Stimulated activated CD8-positive, alpha-beta memory T cell treated with anti-CD3 and anti-CD28 coated beads, Interleukin-15, amount 100 ng/mL, for 48 hours (primary cell): ENCODE measurements at regions not wholly inside any gene's neighbourhood (a gene's known extent, or its start where the extent isn't known, plus 50 kb on each side); places are given as distances from the start of the nearest gene placed in this dataset.
"Not testable (repeated sequence)": the region's sequence is repeated elsewhere in the genome, so short reads cannot be mapped to it uniquely, and the experiment has no call there.

ENCODE experiments used
- DNase-seq, 2 donors: peaks; one replicate each; pipeline ENCODE4 v3.0.0-alpha.2; 2020; ENCODE audit warnings: low read depth in 2 of 2

GRCh38 chr11:112617098-112617425, 344.2 kb upstream of the NCAM1 start:
- DNase-seq = no peak

- no peak for DNase-seq
Observed at GRCh38 chr11:112617977-112618826, 343.0 kb upstream of the NCAM1 start.

- no peak for DNase-seq
Observed at GRCh38 chr11:112619106-112619505, 342.1 kb upstream of the NCAM1 start.

DNA sequence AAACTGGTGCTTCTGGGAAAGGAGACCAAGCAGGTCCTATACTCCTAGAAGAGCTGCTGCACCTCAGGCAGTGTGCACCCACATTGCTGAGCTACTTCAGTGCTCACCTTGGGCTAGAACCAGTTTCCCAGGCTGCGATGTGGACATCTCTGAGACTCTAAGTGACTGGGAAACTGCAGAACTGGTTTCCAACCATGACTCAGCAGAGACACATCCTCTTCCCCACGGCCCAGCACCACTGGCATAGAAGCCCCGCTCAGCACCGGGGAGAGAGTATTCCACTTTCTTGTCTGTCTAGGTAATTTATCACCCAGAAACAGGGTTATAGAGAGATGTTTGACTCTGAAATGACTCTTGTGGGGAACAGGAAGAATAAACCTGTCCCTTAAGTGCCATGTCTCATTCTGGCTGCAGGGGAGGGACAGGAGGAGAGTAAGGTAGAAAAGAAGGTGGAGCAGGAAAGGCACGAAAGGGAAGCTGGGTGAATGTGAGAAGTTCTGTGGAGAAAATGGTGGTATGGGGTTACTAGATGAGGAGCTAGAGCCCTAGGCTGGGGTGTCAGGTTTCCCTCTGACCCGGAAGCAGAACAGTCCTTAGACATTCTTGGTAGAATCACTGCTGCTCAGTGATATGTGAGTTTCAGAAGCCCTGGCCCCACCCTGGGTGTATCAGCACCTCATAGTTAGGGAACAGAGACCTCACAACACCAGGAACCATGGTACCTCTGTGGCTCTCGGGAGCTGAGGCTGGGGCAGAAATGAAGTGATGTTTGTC, 340.4 kb upstream of the NCAM1 start:
- no peak for DNase-seq

DNA sequence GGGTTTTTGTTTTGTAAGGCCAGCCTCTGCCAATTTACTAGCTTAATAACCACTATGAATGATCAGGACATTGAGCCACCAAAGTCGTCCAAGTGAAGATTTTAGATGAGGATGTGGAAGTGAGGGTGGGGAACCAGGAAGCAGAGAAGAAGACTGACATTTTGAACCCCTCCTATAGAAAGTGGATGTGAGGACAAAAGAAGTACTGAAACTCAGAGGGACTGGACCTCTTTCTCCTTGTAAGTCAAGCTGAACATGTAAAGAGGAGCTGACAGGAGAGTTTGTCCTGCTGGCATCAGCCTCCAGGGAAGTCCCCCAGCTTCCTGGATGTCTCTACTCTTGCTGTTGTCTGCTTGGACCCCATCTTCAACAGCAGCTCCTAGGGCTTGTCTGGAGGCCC, 338.2 kb upstream of the NCAM1 start:
- DNase-seq = no peak

DNA sequence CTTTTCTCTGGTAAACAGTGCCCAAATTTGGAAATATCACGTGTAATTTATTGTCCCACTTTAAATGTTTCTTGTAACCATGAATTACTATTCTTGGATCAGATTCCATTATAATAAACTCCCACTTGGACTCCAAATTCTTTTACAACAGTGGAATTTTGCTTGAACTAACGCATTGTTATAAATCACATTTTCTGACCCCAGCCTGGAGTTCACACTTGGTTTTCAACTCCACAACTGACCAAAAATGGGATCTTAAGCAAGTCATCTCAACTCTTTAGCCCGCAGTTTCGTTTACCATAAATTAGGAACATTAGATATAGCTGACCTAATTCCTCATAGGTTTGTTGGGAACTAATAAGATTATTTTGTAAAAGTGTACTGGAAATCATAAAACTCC, 336.8 kb upstream of the NCAM1 start:
- no peak for DNase-seq

GRCh38 chr11:112624971-112625370, 336.2 kb upstream of the NCAM1 start:
- not testable (repeated sequence) for DNase-seq

- DNase-seq = no peak
Observed at GRCh38 chr11:112625814-112626213, 335.4 kb upstream of the NCAM1 start.

- no peak for DNase-seq
Observed at GRCh38 chr11:112626731-112627130, 334.5 kb upstream of the NCAM1 start.

DNA sequence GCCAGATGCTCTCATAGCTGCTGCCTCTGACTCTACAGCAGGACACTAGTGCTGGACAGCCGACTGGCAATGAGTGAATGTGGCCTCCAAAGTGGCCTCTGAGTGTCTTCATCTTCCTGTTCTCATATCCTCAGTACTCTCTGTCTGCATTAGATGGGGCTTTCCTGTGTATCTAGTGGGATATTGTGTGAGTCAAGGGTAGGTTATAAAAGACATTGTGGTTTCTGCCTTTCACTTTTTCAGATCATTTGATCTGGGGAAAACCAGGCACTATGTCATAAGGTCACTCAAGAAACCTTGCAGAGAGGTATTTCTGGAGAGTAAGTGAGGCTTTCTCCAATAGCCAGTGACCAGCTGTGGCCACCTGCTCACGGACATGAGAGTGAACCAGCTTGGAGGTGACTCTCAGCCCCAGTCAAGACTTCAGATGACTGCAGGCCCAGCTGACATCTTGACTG, 333.6 kb upstream of the NCAM1 start:
- DNase-seq = no peak

DNA sequence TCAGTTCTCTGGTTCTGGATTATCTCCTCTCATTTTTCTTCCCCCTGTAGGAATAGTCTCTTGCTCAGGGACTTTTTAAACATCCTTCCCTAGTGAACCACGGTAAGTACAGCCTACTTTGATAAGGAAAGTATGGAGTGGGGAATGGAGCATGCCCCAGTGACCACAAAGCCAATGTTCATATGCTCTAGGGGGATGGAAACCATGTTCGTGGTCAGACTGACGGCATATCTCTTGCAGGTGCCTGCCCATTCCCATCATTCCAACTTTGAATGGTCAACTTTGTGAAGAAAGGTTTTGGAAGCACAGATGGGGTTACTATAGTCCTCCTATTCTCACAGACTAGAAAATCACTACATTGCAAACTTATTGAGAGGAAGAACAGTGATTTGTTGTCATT, 332.5 kb upstream of the NCAM1 start:
- DNase-seq = no peak

- no peak for DNase-seq
Observed at GRCh38 chr11:112630496-112630895, 330.7 kb upstream of the NCAM1 start.

DNA sequence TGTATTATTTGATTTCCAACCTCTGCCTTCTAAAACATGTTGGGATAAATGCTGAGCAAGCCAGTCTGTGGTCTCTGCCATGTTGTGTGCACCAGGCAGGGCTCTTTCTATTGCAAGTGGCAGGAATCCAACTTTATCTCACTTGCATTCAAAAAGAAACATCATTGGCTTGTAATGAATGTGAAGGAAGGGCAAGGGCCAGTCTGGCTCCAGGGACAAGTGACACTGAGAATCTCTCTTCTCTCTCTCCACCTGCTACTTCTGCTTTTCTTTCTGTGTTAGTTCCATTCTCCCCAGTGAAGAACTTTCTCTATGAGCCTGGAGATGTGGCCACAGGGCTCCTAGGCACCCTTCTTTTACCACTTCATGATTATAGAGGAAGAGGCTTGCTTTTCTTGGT, 329.9 kb upstream of the NCAM1 start:
- DNase-seq = no peak

DNA sequence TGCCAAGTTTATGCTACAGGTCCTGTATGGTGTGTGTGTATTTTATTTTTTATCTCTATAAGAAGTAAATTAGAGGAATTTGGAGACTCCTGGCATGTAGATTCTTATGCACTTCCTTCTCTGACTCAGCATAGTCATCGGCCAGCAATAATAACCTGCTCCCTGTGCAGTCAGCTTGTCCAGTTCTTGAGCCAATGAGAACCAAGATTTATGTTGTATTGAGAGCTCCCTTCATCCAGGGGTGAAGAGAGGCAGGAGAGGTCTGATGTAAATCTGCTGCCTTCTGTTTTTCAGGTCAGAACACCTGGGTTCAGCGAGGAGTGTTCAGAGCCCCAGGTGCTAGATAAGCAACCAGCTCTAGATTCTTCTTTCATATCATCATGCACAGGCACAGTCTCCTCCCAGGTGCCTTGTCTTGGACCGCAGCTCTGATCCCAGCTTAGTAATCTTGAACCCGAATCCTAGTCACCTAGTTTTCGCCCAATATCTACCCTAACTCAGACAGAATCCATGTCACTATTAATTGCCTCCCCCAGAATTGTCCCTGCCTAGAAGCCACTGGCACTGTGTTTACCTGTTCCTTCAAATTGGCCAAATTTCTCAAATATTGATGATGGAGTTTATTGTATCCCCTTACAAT, 328.2 kb upstream of the NCAM1 start:
- no peak for DNase-seq

- DNase-seq = no peak
Observed at GRCh38 chr11:112634551-112634950, 326.7 kb upstream of the NCAM1 start.

DNA sequence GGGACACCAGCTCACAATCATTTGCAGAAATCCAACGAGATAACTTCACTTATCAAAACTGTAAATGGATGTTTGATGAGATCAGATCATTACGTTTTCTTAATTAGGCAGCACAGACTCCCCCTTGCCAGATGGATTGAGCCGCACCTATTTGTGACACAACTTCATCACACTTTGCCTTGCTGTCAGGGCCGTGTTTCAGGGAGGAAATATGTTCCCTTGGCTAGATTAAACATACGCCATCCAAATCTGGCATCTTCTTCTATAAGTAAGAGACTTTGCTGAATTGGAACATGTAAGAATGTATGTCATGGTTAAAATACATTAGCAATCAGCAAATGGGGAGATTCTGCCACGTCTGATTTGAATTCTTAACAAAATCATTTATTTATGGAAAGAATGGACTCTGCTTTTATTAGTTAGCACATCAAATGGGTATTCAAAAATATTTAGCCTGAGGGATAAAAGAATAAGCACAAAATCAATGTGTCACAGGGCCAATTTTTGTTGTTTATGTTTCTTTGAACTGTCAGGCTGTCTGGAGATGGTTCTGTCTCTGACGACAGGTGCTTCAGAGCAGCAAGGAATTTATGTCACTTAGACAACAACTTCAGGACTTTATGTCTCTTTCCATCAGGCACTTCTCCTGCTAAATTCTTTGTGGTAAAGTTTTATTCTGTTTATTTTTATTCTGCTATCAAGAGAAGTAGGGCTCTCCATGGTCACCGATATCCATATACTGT, 326.1 kb upstream of the NCAM1 start:
- DNase-seq = no peak

DNA sequence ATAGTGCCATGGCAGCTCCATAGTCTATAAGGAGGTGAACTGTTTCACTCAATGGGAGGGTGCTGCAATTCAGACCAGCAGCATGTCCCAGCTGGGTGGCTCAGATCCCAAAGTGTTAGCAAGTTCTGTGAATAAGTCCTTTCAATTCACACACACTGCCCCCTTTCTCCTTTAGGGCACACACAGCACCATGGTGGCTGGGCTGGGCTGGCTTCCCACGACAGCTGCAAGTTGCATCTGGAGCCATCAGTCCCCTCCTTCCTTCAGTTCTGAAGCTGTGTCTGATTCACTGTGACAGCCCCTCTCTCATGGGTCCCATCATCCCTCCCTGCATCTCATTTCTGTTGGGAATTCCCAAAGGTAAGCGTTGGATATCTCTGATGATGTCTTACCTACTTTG, 324.1 kb upstream of the NCAM1 start:
- DNase-seq = no peak

DNA sequence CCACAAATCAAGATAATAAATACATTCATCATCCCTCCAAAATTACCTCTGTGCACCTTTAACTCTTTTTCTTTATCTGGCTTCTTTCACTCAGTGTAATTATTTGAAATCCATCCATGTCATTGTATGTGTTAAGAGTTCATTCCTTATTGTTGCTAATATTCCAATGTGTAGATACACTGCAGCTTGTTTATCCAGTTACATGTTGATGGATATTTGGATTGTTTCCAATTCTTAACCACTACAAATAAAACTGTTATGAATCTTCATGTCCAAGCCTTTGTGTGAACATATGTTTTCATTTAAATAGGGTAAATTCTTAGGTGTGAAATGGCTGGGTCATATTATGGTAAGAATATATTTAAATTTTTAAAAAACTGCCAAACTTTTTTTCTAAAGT, 323.3 kb upstream of the NCAM1 start:
- DNase-seq = no peak

DNA sequence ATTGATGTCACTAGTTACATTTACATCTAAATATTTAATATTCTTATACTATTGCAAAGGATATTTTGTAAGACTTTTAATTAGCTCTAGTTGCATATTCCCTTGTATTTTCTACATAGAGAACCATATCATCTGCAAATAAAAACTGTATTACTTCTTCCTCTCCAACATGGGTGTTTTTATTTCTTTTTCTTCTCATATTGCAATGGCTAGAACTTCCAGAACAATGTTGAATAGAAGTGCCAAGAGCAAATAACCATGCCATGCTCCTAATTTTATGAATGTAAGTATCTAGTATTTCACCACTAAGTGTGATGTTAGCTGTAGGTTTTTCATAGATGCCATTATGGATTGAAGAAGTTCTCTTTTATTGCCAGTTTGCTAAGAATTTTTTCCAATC, 321.8 kb upstream of the NCAM1 start:
- no peak for DNase-seq

DNA sequence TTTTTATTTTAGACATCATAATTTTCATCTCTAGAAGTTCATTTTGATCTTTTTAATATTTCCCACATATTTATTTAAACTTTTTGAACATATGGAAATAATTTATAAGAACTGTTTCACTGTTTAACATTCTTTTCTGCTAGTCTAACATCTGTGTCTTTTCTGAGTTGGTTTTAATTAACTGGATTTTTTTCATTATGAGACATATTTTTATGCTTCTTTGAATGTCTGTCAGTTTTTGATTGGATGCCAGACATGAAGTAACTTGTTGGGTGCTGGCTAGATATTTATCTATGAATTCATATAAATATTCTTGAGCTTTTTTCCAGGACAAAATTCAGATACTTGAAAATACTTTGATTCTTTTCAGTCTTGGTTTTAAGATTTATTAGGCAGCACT, 317.8 kb upstream of the NCAM1 start:
- no peak for DNase-seq

DNA sequence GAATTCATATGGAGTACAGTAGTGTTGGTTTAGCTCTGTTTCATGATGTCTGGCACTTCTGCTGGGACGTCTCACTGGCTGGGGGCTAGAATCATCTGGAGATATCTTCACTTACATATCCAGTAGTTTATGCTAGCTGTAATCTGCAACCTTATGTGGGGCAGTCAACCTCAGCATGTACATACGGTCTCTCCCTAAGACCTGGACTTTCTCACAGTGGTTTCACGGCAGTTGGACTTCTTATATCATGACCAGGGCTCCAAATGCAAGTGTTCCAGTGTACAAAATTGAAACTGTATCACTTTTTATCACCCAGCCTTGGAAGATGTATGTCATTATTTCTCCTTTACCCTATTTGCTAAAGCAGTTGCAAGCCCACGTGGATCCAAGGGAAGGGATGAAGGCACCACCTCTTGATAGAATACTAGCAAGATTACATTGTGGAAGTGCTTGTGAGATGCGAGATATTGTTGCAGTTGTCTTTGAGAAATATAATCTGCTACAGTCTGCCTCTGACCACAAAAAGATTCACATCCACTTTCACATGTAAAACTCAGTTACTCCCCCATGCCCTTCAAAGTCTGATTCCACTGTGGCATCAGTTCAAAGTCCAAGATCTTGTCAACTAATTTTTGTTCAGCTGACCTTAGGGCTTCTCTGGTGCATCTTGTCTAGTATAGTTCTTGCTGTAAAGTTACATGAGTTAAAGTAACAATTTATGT, 316.6 kb upstream of the NCAM1 start:
- no peak for DNase-seq
